Stomach (tissue), 8 donors: ENCODE measurements at regions not wholly inside any gene's neighbourhood (a gene's known extent, or its start where the extent isn't known, plus 50 kb on each side); places are given as distances from the start of the nearest gene placed in this dataset.

Source experiments
- DNase-seq, 2 donors: peaks; one replicate each; pipeline versions ENCODE4 v3.0.0 to v3.0.0-alpha.2; 2013 to 2019
- H3K27ac ChIP-seq, 5 donors: fragments of 200-600 bp in 4 of 5; sonication (generic) in 4 of 5; one replicate each; pipeline ENCODE4 v1.5.1; 2013 to 2019; ENCODE audit warnings: mild to moderate bottlenecking in 1 of 5, moderate library complexity in 1 of 5
- H3K27me3 ChIP-seq, 3 donors: fragments of 200-600 bp; sonication (generic); one replicate each; pipeline ENCODE4 v1.5.1; 2017 to 2019; ENCODE audit warnings: mixed run types in 1 of 3
- H3K36me3 ChIP-seq, 4 donors: fragments of 200-600 bp; sonication (generic); 1 replicate in 3 of 4; 2 replicates in 1 of 4; pipeline ENCODE4 v1.5.1; 2016 to 2019
- H3K4me1 ChIP-seq, 4 donors: fragments of 200-600 bp; sonication (generic); one replicate each; pipeline ENCODE4 v1.5.1; 2016 to 2019
- H3K4me3 ChIP-seq, 4 donors: fragments of 200-600 bp; sonication (generic) in 3 of 4; one replicate each; pipeline ENCODE4 v1.5.1; 2016 to 2019; ENCODE audit warnings: mild to moderate bottlenecking in 1 of 4
- H3K9me3 ChIP-seq, 4 donors: fragments of 200-600 bp; sonication (generic); one replicate each; pipeline ENCODE4 v1.5.1; 2016 to 2019
- CTCF ChIP-seq, 7 experiments: fragments of 450-650 bp in 4 of 7; fragments of 200-600 bp in 3 of 7; sonication (generic) in 3 of 7; IDR thresholded peaks; one replicate each; pipeline ENCODE4 v1.5.1; 2016 to 2019; ENCODE audit warnings: antibody characterized with exemption in 7 of 7, control low read depth in 2 of 7, mild to moderate bottlenecking in 1 of 7
- EP300 ChIP-seq: sonication (generic); formaldehyde crosslinking; IDR thresholded peaks from one replicate; pipeline ENCODE4 v1.6.1; 2017; ENCODE audit warnings: antibody characterized with exemption
- POLR2A ChIP-seq, 4 donors: fragments of 450-650 bp; IDR thresholded peaks; one replicate each; pipeline ENCODE4 v1.6.1; 2016; ENCODE audit warnings: antibody characterized with exemption in 4 of 4, control low read depth in 2 of 4, mild to moderate bottlenecking in 1 of 4, moderate library complexity in 1 of 4
- POLR2AphosphoS5 ChIP-seq, 3 donors: sonication (generic); formaldehyde crosslinking; IDR thresholded peaks; one replicate each; pipeline ENCODE4 v1.6.1; 2016; ENCODE audit warnings: antibody characterized with exemption in 3 of 3
- WGBS, 5 donors: extraction: QIAGEN DNeasy Blood & Tissue Kit in 3 of 5; methylation state at CpG; one replicate each; pipeline versions ENCODE4 v1.1.5 to v1.1.7; 2013 to 2018; 5-methylcytosine and 5-hydroxymethylcytosine counted together
- intact Hi-C: fragments of 100-400 bp; cut with DNase I; formaldehyde crosslinking; loops from one replicate; pipeline ENCODE4 v1.15.1; 2023; ENCODE audit warnings: low total_unique reads
- donor health status: healthy with polysubstance abuse.
- donor health status: Bipolar disorder and iron deficiency.
- donor health status: healthy.

GRCh38 chr9:88642336-88642735 is 107.4 kb downstream of the NXNL2 start:
- no peak for DNase-seq

GRCh38 chr9:88643931-88644330 is 109.0 kb downstream of the NXNL2 start:
- TF ChIP-seq POLR2AphosphoS5 (IDR thresholded peaks at IDR 0.05) (no peak), POLR2A (IDR thresholded peaks at IDR 0.05) (no peak), EP300 (no peak), CTCF (IDR thresholded peaks at IDR 0.05) (no peak)
- intact Hi-C loops: no loop called here

More at GRCh38 chr9:88642336-88642735, 107.4 kb downstream of the NXNL2 start:
- Histone ChIP-seq H3K9me3 (peaks cover 0 to 10% (median 4%) of the 10 kb centered on the region in 4 donors), H3K4me3 (no peak overlapping the region), H3K4me1 (peaks cover 0 to 10% (median 0%) of the 10 kb centered on the region in 4 donors), H3K36me3 (no peaks in the 10 kb centered on the region), H3K27me3 (no peaks in the 10 kb centered on the region), H3K27ac (no peak overlapping the region)
- intact Hi-C loops: no loop called here
- TF ChIP-seq CTCF (IDR thresholded peaks at IDR 0.05): no peak
- no peak for TF ChIP-seq EP300
- TF ChIP-seq POLR2AphosphoS5 (IDR thresholded peaks at IDR 0.05): no peak
- no peak for TF ChIP-seq POLR2A (IDR thresholded peaks at IDR 0.05)

GRCh38 chr9:88645172-88645878 is 110.3 kb downstream of the NXNL2 start:
- H3K9me3 ChIP-seq: peaks cover 0 to 7% (median 0%) of the 10 kb centered on the region in 4 donors
- no peak overlapping the region for H3K4me3 ChIP-seq
- no peak overlapping the region for H3K27ac ChIP-seq
- intact Hi-C loops: no loop called here
- TF ChIP-seq CTCF (IDR thresholded peaks at IDR 0.05) (no peak), POLR2A (IDR thresholded peaks at IDR 0.05) (no peak), EP300 (no peak), POLR2AphosphoS5 (IDR thresholded peaks at IDR 0.05) (no peak)
- H3K36me3 ChIP-seq: no peaks in the 10 kb centered on the region
- no peak for DNase-seq
- peaks cover 0 to 10% (median 0%) of the 10 kb centered on the region in 4 donors for H3K4me1 ChIP-seq
- WGBS, 5 donors: 67 to 75% (median 69%) methylated on average over 7 of the region's 7 CpGs
- H3K27me3 ChIP-seq: no peaks in the 10 kb centered on the region

More at GRCh38 chr9:88643931-88644330, 109.0 kb downstream of the NXNL2 start:
- 75 to 95% (median 91%) methylated on average over 4 of the region's 4 CpGs for WGBS, 5 donors
- Histone ChIP-seq H3K36me3 (no peaks in the 10 kb centered on the region), H3K27ac (no peak overlapping the region), H3K9me3 (peaks cover 0 to 7% (median 0%) of the 10 kb centered on the region in 4 donors), H3K27me3 (no peaks in the 10 kb centered on the region), H3K4me3 (no peak overlapping the region), H3K4me1 (peaks cover 0 to 10% (median 0%) of the 10 kb centered on the region in 4 donors)
- DNase-seq: no peak

- no peak for TF ChIP-seq CTCF (IDR thresholded peaks at IDR 0.05)
- no peak for TF ChIP-seq EP300
- no peak for TF ChIP-seq POLR2AphosphoS5 (IDR thresholded peaks at IDR 0.05)
- H3K27ac ChIP-seq: no peak overlapping the region
- H3K36me3 ChIP-seq: no peaks in the 10 kb centered on the region
- intact Hi-C loops: no loop called here
- H3K4me1 ChIP-seq: peaks cover 0 to 10% (median 0%) of the 10 kb centered on the region in 4 donors
- H3K4me3 ChIP-seq: no peak overlapping the region
- no peaks in the 10 kb centered on the region for H3K27me3 ChIP-seq
- 85 to 92% (median 88%) methylated on average over 10 of the region's 10 CpGs for WGBS, 5 donors
- DNase-seq: no peak
- peaks cover 0 to 7% (median 0%) of the 10 kb centered on the region in 4 donors for H3K9me3 ChIP-seq
These were observed 110.9 kb downstream of the NXNL2 start for GRCh38 chr9:88645879-88646199.
